RWPE1 (cell line): ENCODE measurements at regions not wholly inside any gene's neighbourhood (a gene's known extent, or its start where the extent isn't known, plus 50 kb on each side); places are given as distances from the start of the nearest gene placed in this dataset.

Experiments used
- CTCF ChIA-PET: fragments of 350-600 bp; sonication (Branson Sonifier 250); formaldehyde crosslinking; extraction: SDS; loops from one replicate; lab custom pipeline; 2021; lab: Yijun Ruan, JAX
- POLR2A ChIA-PET: fragments of 400-600 bp; formaldehyde crosslinking; extraction: SDS; loops from one replicate; lab custom pipeline; 2020; ENCODE audit warnings: antibody characterized with exemption; ENCODE audit not compliant: low non-redundant PET; lab: Yijun Ruan, JAX
- DNase-seq: peaks from one replicate; pipeline ENCODE4 v3.0.0; 2012; ENCODE audit warnings: low spot score
- H3K27ac ChIP-seq: fragments of 450-650 bp; 2 replicates; pipeline ENCODE4 v1.5.1; 2017
- CTCF ChIP-seq: fragments of 450-650 bp; conservative IDR thresholded peaks from 2 replicates; pipeline ENCODE4 v1.5.1; 2017; ENCODE audit warnings: low read depth, mild to moderate bottlenecking

- DNase-seq = no peak
- TF ChIP-seq CTCF = no peak
- ChIA-PET POLR2A (no interaction called here), CTCF (no interaction called here)
- H3K27ac ChIP-seq = no peak overlapping the region
These were observed 461.5 kb downstream of the TUSC7 start for GRCh38 chr3:117171124-117171523.

GRCh38 chr3:117172426-117172825, 462.8 kb downstream of the TUSC7 start:
- DNase-seq = no peak
- POLR2A ChIA-PET = no interaction called here
- CTCF ChIA-PET = no interaction called here
- H3K27ac ChIP-seq = no peak overlapping the region
- no peak for TF ChIP-seq CTCF

- DNase-seq = no peak
- TF ChIP-seq CTCF = no peak
- ChIA-PET POLR2A (no interaction called here), CTCF (no interaction called here)
- H3K27ac ChIP-seq = no peak overlapping the region
These were observed 471.6 kb downstream of the TUSC7 start for GRCh38 chr3:117181222-117181621.

- TF ChIP-seq CTCF = no peak
- no peak overlapping the region for H3K27ac ChIP-seq
- POLR2A ChIA-PET = no interaction called here
- DNase-seq = peak; percentile 3
- CTCF ChIA-PET = no interaction called here
These were observed 475.0 kb downstream of the TUSC7 start for GRCh38 chr3:117184574-117184973.

GRCh38 chr3:117191245-117191644, 481.7 kb downstream of the TUSC7 start:
- no peak overlapping the region for H3K27ac ChIP-seq
- no peak for TF ChIP-seq CTCF
- DNase-seq = no peak
- ChIA-PET POLR2A (no interaction called here), CTCF (no interaction called here)

GRCh38 chr3:117192888-117193287, 483.3 kb downstream of the TUSC7 start:
- H3K27ac ChIP-seq = no peak overlapping the region
- ChIA-PET POLR2A (no interaction called here), CTCF (interaction anchor here (0.6 kb wide), 1 partner anchor 1738 kb away, joined by 3 read pairs; no protein-coding TSS in a partner anchor)
- no peak for DNase-seq
- TF ChIP-seq CTCF = no peak

GRCh38 chr3:117193390-117193789, 483.8 kb downstream of the TUSC7 start:
- DNase-seq = no peak
- no peak for TF ChIP-seq CTCF
- ChIA-PET CTCF (interaction anchor here (0.6 kb wide), 1 partner anchor 1738 kb away, joined by 3 read pairs; no protein-coding TSS in a partner anchor), POLR2A (no interaction called here)
- no peak overlapping the region for H3K27ac ChIP-seq
